ENCODE measurements at regions not wholly inside any gene's neighbourhood (a gene's known extent, or its start where the extent isn't known, plus 50 kb on each side); places are given as distances from the start of the nearest gene placed in this dataset.
"Not testable (repeated sequence)": the region's sequence is repeated elsewhere in the genome, so short reads cannot be mapped to it uniquely, and the experiment has no call there.

DNA sequence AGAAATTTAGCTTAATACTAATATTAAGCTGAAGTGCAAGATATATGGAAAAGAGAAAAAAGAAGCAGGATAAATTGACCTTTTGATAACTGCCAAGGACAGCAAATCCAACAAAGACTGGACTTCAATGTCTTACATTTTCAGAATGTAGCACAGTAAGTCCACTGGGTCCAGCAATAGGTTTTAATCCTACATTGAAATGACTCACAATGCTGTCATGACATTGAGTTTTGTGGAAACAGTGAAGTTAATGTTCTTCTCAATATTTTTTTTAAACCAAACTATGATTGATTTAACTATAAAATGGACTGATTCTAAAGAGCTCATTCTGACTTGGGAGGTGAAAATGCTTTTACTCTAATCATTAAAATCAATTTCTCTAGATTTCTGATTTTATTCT is 166.6 kb upstream of the ZNF717 start:
- Histone ChIP-seq H3K36me3 (ENCODE audit: insufficient read depth, low read length) (no peaks in the 10 kb centered on the region), H3K27me3 (ENCODE audit: insufficient read depth, low read length, poor library complexity, severe bottlenecking) (no peaks in the 10 kb centered on the region), H4K20me1 (ENCODE audit: insufficient read depth, low read length, poor library complexity, severe bottlenecking) (no peaks in the 10 kb centered on the region), H3F3A (ENCODE audit: low read depth) (no peaks in the 10 kb centered on the region), H3K9ac (ENCODE audit: low read depth, low read length, poor library complexity, severe bottlenecking) (no peak overlapping the region), H3K4me2 (ENCODE audit: low read depth, low read length, poor library complexity, severe bottlenecking) (no peak overlapping the region), H3K79me2 (ENCODE audit: insufficient read depth, low read length) (no peaks in the 10 kb centered on the region), H3K9me3 (ENCODE audit: insufficient read depth, low read depth, low read length) (no peaks in the 10 kb centered on the region), H2AFZ (ENCODE audit: low read length) (no peak overlapping the region), H3K4me3 (ENCODE audit: low read length, poor library complexity, severe bottlenecking) (no peak overlapping the region), H3K4me1 (ENCODE audit: insufficient read depth, low read length, poor library complexity, severe bottlenecking) (no peaks in the 10 kb centered on the region), H3K9me2 (replicated peaks; ENCODE audit: low read depth, low read length) (no peaks in the 10 kb centered on the region)
- no peak for TF ChIP-seq EZH2phosphoT487 (IDR thresholded peaks at IDR 0.05; ENCODE audit: borderline replicate concordance)
- TF ChIP-seq, protein P1, sequence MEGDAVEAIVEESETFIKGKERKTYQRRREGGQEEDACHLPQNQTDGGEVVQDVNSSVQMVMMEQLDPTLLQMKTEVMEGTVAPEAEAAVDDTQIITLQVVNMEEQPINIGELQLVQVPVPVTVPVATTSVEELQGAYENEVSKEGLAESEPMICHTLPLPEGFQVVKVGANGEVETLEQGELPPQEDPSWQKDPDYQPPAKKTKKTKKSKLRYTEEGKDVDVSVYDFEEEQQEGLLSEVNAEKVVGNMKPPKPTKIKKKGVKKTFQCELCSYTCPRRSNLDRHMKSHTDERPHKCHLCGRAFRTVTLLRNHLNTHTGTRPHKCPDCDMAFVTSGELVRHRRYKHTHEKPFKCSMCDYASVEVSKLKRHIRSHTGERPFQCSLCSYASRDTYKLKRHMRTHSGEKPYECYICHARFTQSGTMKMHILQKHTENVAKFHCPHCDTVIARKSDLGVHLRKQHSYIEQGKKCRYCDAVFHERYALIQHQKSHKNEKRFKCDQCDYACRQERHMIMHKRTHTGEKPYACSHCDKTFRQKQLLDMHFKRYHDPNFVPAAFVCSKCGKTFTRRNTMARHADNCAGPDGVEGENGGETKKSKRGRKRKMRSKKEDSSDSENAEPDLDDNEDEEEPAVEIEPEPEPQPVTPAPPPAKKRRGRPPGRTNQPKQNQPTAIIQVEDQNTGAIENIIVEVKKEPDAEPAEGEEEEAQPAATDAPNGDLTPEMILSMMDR (conservative IDR thresholded peaks at IDR 0.05; ENCODE audit: low read length) = no peak

DNA sequence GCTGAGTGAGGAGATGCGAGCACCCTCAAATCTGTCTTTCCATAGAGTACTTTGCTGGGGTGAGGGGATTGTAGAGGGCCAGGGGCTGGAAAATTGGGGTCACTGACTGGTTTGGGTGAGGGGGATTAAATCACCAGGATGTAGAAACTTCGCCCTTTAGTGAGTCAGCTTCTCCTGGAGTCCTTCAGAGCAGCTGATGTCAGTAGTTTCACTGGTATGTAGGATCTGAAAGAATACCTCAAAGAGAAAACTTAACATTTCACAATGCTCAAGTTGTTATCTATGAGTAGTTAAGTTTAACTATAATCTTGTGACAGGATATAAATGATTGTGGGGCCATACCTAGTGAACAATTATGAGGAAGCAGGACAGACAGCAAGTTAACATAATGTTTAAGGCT is 174.7 kb upstream of the ZNF717 start:
- not testable (repeated sequence) for H3K4me3 ChIP-seq (ENCODE audit: low read length, poor library complexity, severe bottlenecking); H3F3A ChIP-seq (ENCODE audit: low read depth); H2AFZ ChIP-seq (ENCODE audit: low read length); H3K9ac ChIP-seq (ENCODE audit: low read depth, low read length, poor library complexity, severe bottlenecking); H4K20me1 ChIP-seq (ENCODE audit: insufficient read depth, low read length, poor library complexity, severe bottlenecking); H3K36me3 ChIP-seq (ENCODE audit: insufficient read depth, low read length); H3K4me1 ChIP-seq (ENCODE audit: insufficient read depth, low read length, poor library complexity, severe bottlenecking); H3K9me2 ChIP-seq (replicated peaks; ENCODE audit: low read depth, low read length); H3K79me2 ChIP-seq (ENCODE audit: insufficient read depth, low read length); H3K9me3 ChIP-seq (ENCODE audit: insufficient read depth, low read depth, low read length); H3K4me2 ChIP-seq (ENCODE audit: low read depth, low read length, poor library complexity, severe bottlenecking); H3K27me3 ChIP-seq (ENCODE audit: insufficient read depth, low read length, poor library complexity, severe bottlenecking)

DNA sequence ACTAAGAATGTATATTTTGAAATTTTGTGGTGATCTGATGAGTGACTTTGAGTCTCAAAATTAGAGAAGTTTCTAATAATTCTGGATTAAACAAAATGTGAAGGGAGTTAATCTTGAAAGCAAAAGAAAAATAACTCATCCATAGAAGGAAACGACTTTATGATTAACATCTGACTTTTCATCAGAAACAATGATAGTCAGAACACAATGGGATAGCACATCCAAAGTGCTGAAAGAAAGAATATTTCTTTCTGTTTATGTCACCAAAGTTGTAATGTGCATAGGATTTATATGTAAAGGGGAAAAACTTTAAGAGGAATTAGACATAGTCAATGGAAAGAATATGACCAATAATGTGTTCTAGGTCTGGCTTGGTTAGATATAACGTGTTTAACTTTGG is 176.7 kb upstream of the ZNF717 start:
- not testable (repeated sequence) for H3F3A ChIP-seq (ENCODE audit: low read depth); H3K36me3 ChIP-seq (ENCODE audit: insufficient read depth, low read length); H3K79me2 ChIP-seq (ENCODE audit: insufficient read depth, low read length); H4K20me1 ChIP-seq (ENCODE audit: insufficient read depth, low read length, poor library complexity, severe bottlenecking); H3K4me3 ChIP-seq (ENCODE audit: low read length, poor library complexity, severe bottlenecking); H2AFZ ChIP-seq (ENCODE audit: low read length); H3K4me2 ChIP-seq (ENCODE audit: low read depth, low read length, poor library complexity, severe bottlenecking); H3K9me2 ChIP-seq (replicated peaks; ENCODE audit: low read depth, low read length); H3K9me3 ChIP-seq (ENCODE audit: insufficient read depth, low read depth, low read length); H3K4me1 ChIP-seq (ENCODE audit: insufficient read depth, low read length, poor library complexity, severe bottlenecking); H3K9ac ChIP-seq (ENCODE audit: low read depth, low read length, poor library complexity, severe bottlenecking); H3K27me3 ChIP-seq (ENCODE audit: insufficient read depth, low read length, poor library complexity, severe bottlenecking)

DNA sequence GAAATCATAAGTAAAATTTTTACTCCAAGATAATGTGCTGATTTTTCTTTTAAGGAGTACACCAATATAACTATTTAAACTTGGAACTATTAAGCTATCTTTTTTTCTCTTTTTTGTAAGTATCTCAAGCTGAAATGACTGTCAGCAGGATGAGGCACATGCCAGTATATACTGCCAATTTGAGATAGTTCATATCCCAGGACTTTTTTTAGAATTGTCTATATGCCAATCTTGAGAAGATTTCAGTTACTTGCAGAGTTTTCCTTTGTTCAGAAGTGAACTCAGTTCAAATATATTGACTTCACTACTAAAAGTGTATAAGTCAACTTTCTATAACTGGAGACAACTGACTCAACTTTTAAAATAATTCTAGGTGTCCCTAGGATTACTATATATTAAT is 181.7 kb upstream of the ZNF717 start:
- no peaks in the 10 kb centered on the region for H3K9me3 ChIP-seq (ENCODE audit: insufficient read depth, low read depth, low read length)
- H2AFZ ChIP-seq (ENCODE audit: low read length) = no peak overlapping the region
- TF ChIP-seq, protein P1 (conservative IDR thresholded peaks at IDR 0.05; ENCODE audit: low read length) = no peak
- TF ChIP-seq EZH2phosphoT487 (IDR thresholded peaks at IDR 0.05; ENCODE audit: borderline replicate concordance) = no peak
- H3K9me2 ChIP-seq (replicated peaks; ENCODE audit: low read depth, low read length) = no peaks in the 10 kb centered on the region
- no peak overlapping the region for H3K4me3 ChIP-seq (ENCODE audit: low read length, poor library complexity, severe bottlenecking)
- no peaks in the 10 kb centered on the region for H3K79me2 ChIP-seq (ENCODE audit: insufficient read depth, low read length)
- H3K9ac ChIP-seq (ENCODE audit: low read depth, low read length, poor library complexity, severe bottlenecking) = no peak overlapping the region
- H3K4me1 ChIP-seq (ENCODE audit: insufficient read depth, low read length, poor library complexity, severe bottlenecking) = no peaks in the 10 kb centered on the region
- no peaks in the 10 kb centered on the region for H3F3A ChIP-seq (ENCODE audit: low read depth)
- H3K36me3 ChIP-seq (ENCODE audit: insufficient read depth, low read length) = no peaks in the 10 kb centered on the region
- no peak overlapping the region for H3K4me2 ChIP-seq (ENCODE audit: low read depth, low read length, poor library complexity, severe bottlenecking)
- no peaks in the 10 kb centered on the region for H4K20me1 ChIP-seq (ENCODE audit: insufficient read depth, low read length, poor library complexity, severe bottlenecking)
- no peaks in the 10 kb centered on the region for H3K27me3 ChIP-seq (ENCODE audit: insufficient read depth, low read length, poor library complexity, severe bottlenecking)

Measured in Loucy (cell line).